WTC11 (cell line): ENCODE measurements at regions not wholly inside any gene's neighbourhood (a gene's known extent, or its start where the extent isn't known, plus 50 kb on each side); places are given as distances from the start of the nearest gene placed in this dataset.

ENCODE experiments used
- ATAC-seq: fragments of 200-7000 bp; cut with Tn5 transposase; 2 replicates; pipeline ENCODE4 v1.10.0; 2021; ENCODE audit warnings: mild to moderate bottlenecking, moderate library complexity
- CTCF ChIA-PET: fragments of 300-600 bp; sonication (Branson Sonifier 250); formaldehyde crosslinking; loops from one replicate; lab custom pipeline; 2021; ENCODE audit warnings: antibody characterized with exemption; lab: Charles Lee
- POLR2A ChIA-PET: fragments of 350-600 bp; sonication (Branson Sonifier 250); formaldehyde crosslinking; loops from one replicate; lab custom pipeline; 2021; ENCODE audit warnings: antibody characterized with exemption; lab: Charles Lee
- DNase-seq: peaks from one replicate; pipeline ENCODE4 v3.0.0; 2021; ENCODE audit warnings: low spot score
- H3K27ac Mint-ChIP-seq: 2 replicates; pipeline ENCODE4 v1.8.0; 2021; ENCODE audit warnings: mixed read lengths
- H3K27me3 Mint-ChIP-seq: 2 replicates; pipeline ENCODE4 v1.8.0; 2021; ENCODE audit warnings: low read depth, mild to moderate bottlenecking, moderate library complexity, mixed read lengths
- H3K36me3 Mint-ChIP-seq: 2 replicates; pipeline ENCODE4 v1.8.0; 2021; ENCODE audit warnings: mixed read lengths
- H3K4me1 Mint-ChIP-seq: 2 replicates; pipeline ENCODE4 v1.8.0; 2022; ENCODE audit warnings: mixed read lengths
- H3K4me3 Mint-ChIP-seq: 2 replicates; pipeline ENCODE4 v1.8.0; 2021; ENCODE audit warnings: mild to moderate bottlenecking, moderate library complexity, mixed read lengths
- H3K9me3 Mint-ChIP-seq: 2 replicates; pipeline ENCODE4 v1.8.0; 2021; ENCODE audit warnings: mixed read lengths
- ARID4B ChIP-seq: sonication (generic); formaldehyde crosslinking; IDR thresholded peaks from 2 replicates; pipeline ENCODE4 v1.8.0; 2023; ENCODE audit warnings: missing genetic modification reagents, mild to moderate bottlenecking, borderline replicate concordance
- CBFB ChIP-seq: sonication (generic); formaldehyde crosslinking; IDR thresholded peaks from 2 replicates; pipeline ENCODE4 v1.8.1; 2022; ENCODE audit warnings: mild to moderate bottlenecking, low read depth, missing genetic modification reagents
- CREM ChIP-seq: sonication (generic); formaldehyde crosslinking; IDR thresholded peaks from 2 replicates; pipeline ENCODE4 v1.8.1; 2022; ENCODE audit warnings: mild to moderate bottlenecking, missing genetic modification reagents, moderate library complexity
- E2F4 ChIP-seq: sonication (generic); formaldehyde crosslinking; IDR thresholded peaks from 2 replicates; pipeline ENCODE4 v1.8.1; 2022; ENCODE audit warnings: low read depth, mild to moderate bottlenecking, moderate library complexity, missing genetic modification reagents, borderline replicate concordance
- ESRRA ChIP-seq: sonication (generic); formaldehyde crosslinking; IDR thresholded peaks from 2 replicates; pipeline ENCODE4 v1.8.1; 2022; ENCODE audit warnings: mild to moderate bottlenecking, missing genetic modification reagents, borderline replicate concordance
- FOXP4 ChIP-seq: sonication (generic); formaldehyde crosslinking; IDR thresholded peaks from 2 replicates; pipeline ENCODE4 v1.8.0; 2022; ENCODE audit warnings: mild to moderate bottlenecking, missing genetic modification reagents
- KAT7 ChIP-seq: sonication (generic); formaldehyde crosslinking; IDR thresholded peaks from 2 replicates; pipeline ENCODE4 v1.8.1; 2023; ENCODE audit warnings: missing genetic modification reagents, mild to moderate bottlenecking, borderline replicate concordance
- MXD4 ChIP-seq: fragments of 250-450 bp; sonication (Bioruptor Pico); IDR thresholded peaks from 2 replicates; pipeline ENCODE4 v1.8.0; 2021; ENCODE audit warnings: mild to moderate bottlenecking, moderate library complexity, borderline replicate concordance
- NR1H2 ChIP-seq: sonication (generic); formaldehyde crosslinking; IDR thresholded peaks from 2 replicates; pipeline ENCODE4 v1.9.0; 2021; ENCODE audit warnings: mild to moderate bottlenecking, moderate library complexity, missing genetic modification reagents
- NR2C2 ChIP-seq: sonication (generic); formaldehyde crosslinking; IDR thresholded peaks from 2 replicates; pipeline ENCODE4 v1.8.0; 2022; ENCODE audit warnings: mild to moderate bottlenecking, missing genetic modification reagents
- OVOL2 ChIP-seq: fragments of 250-450 bp; sonication (Bioruptor Pico); IDR thresholded peaks from 2 replicates; pipeline ENCODE4 v1.9.0; 2021; ENCODE audit warnings: mild to moderate bottlenecking, borderline replicate concordance
- PRDM15 ChIP-seq: sonication (generic); formaldehyde crosslinking; IDR thresholded peaks from 2 replicates; pipeline ENCODE4 v1.8.0; 2022; ENCODE audit warnings: missing genetic modification reagents
- PREB ChIP-seq: sonication (generic); formaldehyde crosslinking; IDR thresholded peaks from 2 replicates; pipeline ENCODE4 v1.8.1; 2022; ENCODE audit warnings: mild to moderate bottlenecking, missing genetic modification reagents, moderate library complexity, borderline replicate concordance
- RELA ChIP-seq: sonication (generic); formaldehyde crosslinking; IDR thresholded peaks from 2 replicates; pipeline ENCODE4 v1.8.1; 2022; ENCODE audit warnings: missing genetic modification reagents, mild to moderate bottlenecking, borderline replicate concordance
- SP1 ChIP-seq: sonication (generic); formaldehyde crosslinking; conservative IDR thresholded peaks from 2 replicates; pipeline ENCODE4 v1.8.1; 2022; ENCODE audit warnings: missing genetic modification reagents
- TCF7 ChIP-seq: sonication (generic); formaldehyde crosslinking; IDR thresholded peaks from 2 replicates; pipeline ENCODE4 v1.8.0; 2022; ENCODE audit warnings: mild to moderate bottlenecking, low read depth, missing genetic modification reagents, moderate library complexity
- ZNF138 ChIP-seq: sonication (generic); formaldehyde crosslinking; conservative IDR thresholded peaks from 2 replicates; pipeline ENCODE4 v1.8.1; 2022; ENCODE audit warnings: mild to moderate bottlenecking, moderate library complexity, missing genetic modification reagents
- ZNF263 ChIP-seq: sonication (generic); formaldehyde crosslinking; IDR thresholded peaks from 2 replicates; pipeline ENCODE4 v1.8.1; 2022; ENCODE audit warnings: low read depth, mild to moderate bottlenecking, moderate library complexity, missing genetic modification reagents
- ZNF425 ChIP-seq: fragments of 250-450 bp; sonication (Bioruptor Pico); conservative IDR thresholded peaks from 2 replicates; pipeline ENCODE4 v1.9.0; 2021; ENCODE audit warnings: mild to moderate bottlenecking

GRCh38 chr3:118736107-118736506 is 298.5 kb downstream of the IGSF11 start (continued):
- TF ChIP-seq PRDM15 (CRISPR knock-in tag): no peak
- TF ChIP-seq OVOL2: no peak
- no peak for TF ChIP-seq NR2C2
- TF ChIP-seq, all 79 proteins: peak for 0

- POLR2A ChIA-PET: no interaction called here
- no peaks in the 10 kb centered on the region for H3K27me3 Mint-ChIP-seq
- 0 out of 2 replicates have a peak, but pooled peaks cover 2% of the 10 kb centered on the region for H3K36me3 Mint-ChIP-seq
- H3K4me3 Mint-ChIP-seq: no peak overlapping the region
- no peak for DNase-seq
- no peak overlapping the region for H3K27ac Mint-ChIP-seq
- CTCF ChIA-PET: no interaction called here
- ATAC-seq: no peak
- peaks cover 30% of the 10 kb centered on the region for H3K9me3 Mint-ChIP-seq
- TF ChIP-seq KAT7 (CRISPR knock-in tag): no peak
- no peak for TF ChIP-seq E2F4 (CRISPR knock-in tag)
- TF ChIP-seq ZNF263 (CRISPR knock-in tag): no peak
- no peak for TF ChIP-seq FOXP4 (CRISPR knock-in tag)
- no peak for TF ChIP-seq MXD4
- TF ChIP-seq NR1H2 (CRISPR knock-in tag): no peak
- TF ChIP-seq ESRRA (CRISPR knock-in tag): no peak
- no peak for TF ChIP-seq TCF7 (CRISPR knock-in tag)
- TF ChIP-seq CREM: no peak
- no peak for TF ChIP-seq SP1 (CRISPR knock-in tag)
- no peak for TF ChIP-seq ZNF138 (CRISPR knock-in tag)
- TF ChIP-seq CBFB (CRISPR knock-in tag): no peak
- no peak for TF ChIP-seq RELA (CRISPR knock-in tag)
- no peaks in the 10 kb centered on the region for H3K4me1 Mint-ChIP-seq
Measured at GRCh38 chr3:118740722-118741290, 293.8 kb downstream of the IGSF11 start.

GRCh38 chr3:118742760-118743159 is 291.9 kb downstream of the IGSF11 start:
- Mint-ChIP-seq H3K27me3 (no peaks in the 10 kb centered on the region), H3K9me3 (peaks cover 30% of the 10 kb centered on the region), H3K4me3 (no peak overlapping the region), H3K36me3 (0 out of 2 replicates have a peak, but pooled peaks cover 2% of the 10 kb centered on the region), H3K4me1 (no peaks in the 10 kb centered on the region), H3K27ac (no peak overlapping the region)
- DNase-seq (no peak), ATAC-seq (no peak)
- ChIA-PET POLR2A (no interaction called here), CTCF (no interaction called here)
- TF ChIP-seq ARID4B (no peak), PREB (no peak), ZNF425 (no peak)
